ENCODE measurements at regions not wholly inside any gene's neighbourhood (a gene's known extent, or its start where the extent isn't known, plus 50 kb on each side); places are given as distances from the start of the nearest gene placed in this dataset.

- no peaks in the 10 kb centered on the region for H3K36me3 ChIP-seq
- H3K27me3 ChIP-seq (replicated peaks; ENCODE audit: insufficient read depth): no peaks in the 10 kb centered on the region
- no peaks in the 10 kb centered on the region for H3K4me1 ChIP-seq (replicated peaks)
- H3K27ac ChIP-seq: no peak overlapping the region
- 48% methylated on average over 3 of the region's 3 CpGs for WGBS
- H3K9me3 ChIP-seq: no peaks in the 10 kb centered on the region
- no peak for TF ChIP-seq POLR2A (IDR thresholded peaks at IDR 0.05)
- no peak for TF ChIP-seq CTCF (IDR thresholded peaks at IDR 0.05)
- TF ChIP-seq POLR2AphosphoS5 (IDR thresholded peaks at IDR 0.05): no peak
- H3K4me3 ChIP-seq: no peak overlapping the region
- DNase-seq (ENCODE audit: low spot score): no peak
- intact Hi-C loops (cut with DNase I): no loop called here
These were observed 358.9 kb downstream of the ICE1 start for GRCh38 chr5:5781335-5781734.

- intact Hi-C loops (cut with DNase I): no loop called here
These were observed 357.8 kb downstream of the ICE1 start for GRCh38 chr5:5780253-5780652.

GRCh38 chr5:5777013-5777412 lies 354.5 kb downstream of the ICE1 start:
- Histone ChIP-seq H3K9me3 (no peaks in the 10 kb centered on the region), H3K27me3 (replicated peaks; ENCODE audit: insufficient read depth) (no peaks in the 10 kb centered on the region), H3K36me3 (no peaks in the 10 kb centered on the region), H3K27ac (no peak overlapping the region), H3K4me3 (no peak overlapping the region), H3K4me1 (replicated peaks) (no peaks in the 10 kb centered on the region)
- 72% methylated on average over 2 of the region's 2 CpGs for WGBS
- TF ChIP-seq POLR2AphosphoS5 (IDR thresholded peaks at IDR 0.05): no peak
- no peak for TF ChIP-seq CTCF (IDR thresholded peaks at IDR 0.05)
- TF ChIP-seq POLR2A (IDR thresholded peaks at IDR 0.05): no peak
- intact Hi-C loops (cut with DNase I): no loop called here
- no peak for DNase-seq (ENCODE audit: low spot score)

More at GRCh38 chr5:5780253-5780652, 357.8 kb downstream of the ICE1 start:
- H3K27me3 ChIP-seq (replicated peaks; ENCODE audit: insufficient read depth): no peaks in the 10 kb centered on the region
- 58% methylated on average over 3 of the region's 3 CpGs for WGBS
- no peak overlapping the region for H3K4me3 ChIP-seq
- no peaks in the 10 kb centered on the region for H3K36me3 ChIP-seq
- no peak for TF ChIP-seq POLR2AphosphoS5 (IDR thresholded peaks at IDR 0.05)
- TF ChIP-seq POLR2A (IDR thresholded peaks at IDR 0.05): no peak
- TF ChIP-seq CTCF (IDR thresholded peaks at IDR 0.05): no peak
- H3K27ac ChIP-seq: no peak overlapping the region
- no peaks in the 10 kb centered on the region for H3K4me1 ChIP-seq (replicated peaks)
- no peak for DNase-seq (ENCODE audit: low spot score)
- H3K9me3 ChIP-seq: no peaks in the 10 kb centered on the region

GRCh38 chr5:5772202-5772601 lies 349.7 kb downstream of the ICE1 start:
- TF ChIP-seq POLR2A (IDR thresholded peaks at IDR 0.05): no peak
- TF ChIP-seq CTCF (IDR thresholded peaks at IDR 0.05): no peak
- no peak for TF ChIP-seq POLR2AphosphoS5 (IDR thresholded peaks at IDR 0.05)
- Histone ChIP-seq H3K27me3 (replicated peaks; ENCODE audit: insufficient read depth) (no peaks in the 10 kb centered on the region), H3K27ac (no peak overlapping the region), H3K9me3 (no peaks in the 10 kb centered on the region), H3K4me1 (replicated peaks) (no peaks in the 10 kb centered on the region), H3K36me3 (no peaks in the 10 kb centered on the region), H3K4me3 (no peak overlapping the region)
- WGBS: 82% methylated on average over 3 of the region's 3 CpGs
- DNase-seq (ENCODE audit: low spot score): no peak
- intact Hi-C loops (cut with DNase I): no loop called here

- intact Hi-C loops (cut with DNase I): no loop called here
These were observed 348.3 kb downstream of the ICE1 start for GRCh38 chr5:5770825-5771224.

More at GRCh38 chr5:5770825-5771224, 348.3 kb downstream of the ICE1 start:
- Histone ChIP-seq H3K4me1 (replicated peaks) (no peaks in the 10 kb centered on the region), H3K27me3 (replicated peaks; ENCODE audit: insufficient read depth) (no peaks in the 10 kb centered on the region), H3K36me3 (no peaks in the 10 kb centered on the region), H3K9me3 (no peaks in the 10 kb centered on the region), H3K4me3 (no peak overlapping the region), H3K27ac (no peak overlapping the region)
- TF ChIP-seq POLR2AphosphoS5 (IDR thresholded peaks at IDR 0.05) (no peak), POLR2A (IDR thresholded peaks at IDR 0.05) (no peak), CTCF (IDR thresholded peaks at IDR 0.05) (no peak)
- 86% methylated on average over 2 of the region's 2 CpGs for WGBS
- DNase-seq (ENCODE audit: low spot score): no peak
